Ammon's horn (tissue), 1 donor: ENCODE measurements at regions not wholly inside any gene's neighbourhood (a gene's known extent, or its start where the extent isn't known, plus 50 kb on each side); places are given as distances from the start of the nearest gene placed in this dataset.

Source experiments
- DNase-seq: peaks from one replicate; pipeline ENCODE4 v3.0.0-alpha.2; 2016; ENCODE audit warnings: low spot score

DNA sequence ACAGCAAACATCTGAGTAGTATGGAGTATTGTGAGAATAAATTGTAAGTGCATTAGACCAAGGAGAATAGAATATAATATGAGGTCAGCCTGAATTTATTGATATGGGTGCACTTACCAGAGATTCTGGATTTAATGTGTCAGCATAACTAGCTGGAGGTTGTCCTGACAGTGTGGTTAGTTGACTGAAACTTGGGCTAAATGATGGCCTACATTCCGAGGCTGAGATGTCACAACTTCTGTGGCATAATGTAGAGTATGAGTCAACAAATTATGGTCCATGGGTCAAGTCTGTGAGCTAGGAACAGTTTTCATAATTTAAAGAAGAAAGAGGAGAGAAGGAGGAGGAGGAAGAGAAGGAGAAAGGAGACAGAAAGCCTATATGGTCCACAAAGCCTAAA lies 127.6 kb downstream of the QPCT start:
- no peak for DNase-seq

DNA sequence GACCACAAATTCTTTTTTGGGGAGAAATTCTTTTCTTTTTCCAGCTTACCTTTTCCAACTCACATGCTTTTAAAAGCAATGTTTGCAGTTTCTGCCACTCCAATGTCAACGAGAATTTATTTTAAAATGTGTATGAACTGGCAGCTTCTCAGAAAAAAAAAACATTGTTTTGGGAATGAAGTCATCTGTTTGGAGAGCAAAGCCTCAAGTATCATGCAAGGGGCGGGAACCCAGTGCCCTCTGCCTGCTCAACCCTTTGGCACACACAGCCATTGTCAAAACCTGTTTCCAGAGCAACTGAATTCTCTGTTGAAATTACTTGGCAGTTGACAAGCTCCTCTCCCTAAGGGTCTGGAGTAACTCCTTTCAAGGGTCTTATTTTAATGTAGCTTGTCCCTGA lies 128.5 kb downstream of the QPCT start:
- DNase-seq: no peak

DNA sequence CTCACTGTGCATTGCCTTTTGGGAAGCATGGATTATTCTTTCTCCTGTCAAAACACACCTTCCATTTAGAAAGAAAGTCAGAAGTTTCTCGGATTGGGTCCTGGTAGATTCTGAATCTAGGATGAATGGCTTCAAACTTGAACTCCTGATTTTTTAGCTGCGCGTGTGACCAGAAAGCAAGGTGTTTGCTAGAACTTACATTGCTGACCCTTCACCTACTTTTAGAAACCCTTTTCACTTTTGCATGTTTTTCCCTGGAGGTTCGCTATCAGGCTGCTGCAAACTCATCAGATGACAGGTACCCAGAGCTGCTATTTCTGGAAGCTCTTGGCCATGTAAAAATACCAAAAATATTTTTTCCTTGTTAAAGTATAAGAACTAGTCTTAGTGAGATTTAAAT lies 132.0 kb downstream of the QPCT start:
- no peak for DNase-seq

DNA sequence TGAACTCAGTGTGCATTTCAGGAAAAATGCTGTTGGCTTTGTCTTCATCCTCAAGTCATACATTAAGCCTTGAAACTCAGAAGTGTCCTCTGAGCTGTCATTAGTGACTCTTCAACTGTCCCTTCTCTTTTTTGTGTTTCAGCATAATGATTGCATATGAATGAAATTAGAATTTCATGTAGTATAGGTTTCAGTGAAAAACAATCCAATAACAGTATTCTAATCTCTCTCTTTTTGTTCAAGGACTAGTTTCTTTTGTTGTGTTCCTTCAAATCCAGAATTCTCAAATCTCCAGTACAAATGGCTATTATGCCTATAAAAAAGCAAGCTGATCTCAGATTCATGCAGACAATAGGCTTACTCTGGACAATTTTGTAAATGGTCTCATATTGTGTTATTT lies 133.5 kb downstream of the QPCT start:
- DNase-seq: no peak

DNA sequence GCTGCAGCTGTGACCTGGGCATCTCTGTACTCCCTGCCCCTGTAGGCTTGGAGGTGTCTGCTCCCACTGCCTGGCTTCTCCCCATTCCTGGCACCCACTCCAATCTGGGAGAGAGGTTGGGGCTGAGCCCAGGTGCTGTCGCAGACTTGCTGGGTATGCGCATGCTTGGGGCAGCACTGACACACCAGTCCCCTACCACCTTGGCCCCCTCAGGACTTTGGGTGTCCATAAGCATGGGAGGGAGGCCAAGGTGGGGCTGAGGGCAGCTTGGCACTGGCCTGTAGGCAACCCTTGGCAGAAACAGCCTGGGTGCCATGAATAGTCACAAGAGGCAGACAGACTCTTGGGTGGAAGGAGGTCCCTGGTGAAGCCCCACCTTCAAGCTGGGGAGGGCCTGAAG lies 136.8 kb downstream of the QPCT start:
- DNase-seq: no peak

DNA sequence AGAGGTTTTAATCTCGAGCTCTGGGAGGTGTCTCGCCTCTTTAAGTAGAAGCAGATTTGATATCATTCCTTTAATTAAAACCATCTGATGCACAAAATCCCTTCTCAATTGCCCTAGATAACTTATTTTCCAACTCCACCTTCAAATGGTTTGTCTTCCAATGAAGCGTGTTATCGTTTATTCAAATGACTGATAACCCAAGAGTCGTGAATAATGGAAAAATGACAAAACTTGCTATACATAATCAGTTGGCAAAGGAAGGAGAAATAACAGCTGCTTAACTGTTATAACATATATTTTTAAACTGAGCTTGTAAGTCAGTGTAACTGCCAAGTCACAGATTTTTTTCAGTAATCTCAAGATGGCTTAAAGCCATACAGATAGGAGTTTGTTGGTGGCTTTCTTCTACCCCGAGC lies 144.6 kb downstream of the QPCT start:
- no peak for DNase-seq

DNA sequence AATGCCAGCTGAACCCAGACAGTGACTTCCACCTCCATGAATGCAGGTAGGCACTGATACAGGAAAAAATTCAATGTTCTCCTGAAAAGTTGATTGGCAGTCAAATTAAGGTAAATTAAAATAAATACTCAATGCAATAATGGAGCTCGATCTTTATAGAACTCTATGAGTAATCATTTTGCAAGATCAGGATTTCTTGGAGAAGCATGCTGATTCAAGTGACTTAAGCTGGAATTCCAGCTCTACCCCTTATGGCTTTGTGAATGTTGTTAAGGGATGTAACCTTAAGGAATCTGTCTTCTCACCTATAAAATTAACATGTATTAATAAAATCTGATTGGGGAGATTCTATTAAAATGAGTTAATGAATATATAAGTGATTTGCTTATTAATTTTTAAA lies 145.1 kb downstream of the QPCT start:
- DNase-seq: no peak

DNA sequence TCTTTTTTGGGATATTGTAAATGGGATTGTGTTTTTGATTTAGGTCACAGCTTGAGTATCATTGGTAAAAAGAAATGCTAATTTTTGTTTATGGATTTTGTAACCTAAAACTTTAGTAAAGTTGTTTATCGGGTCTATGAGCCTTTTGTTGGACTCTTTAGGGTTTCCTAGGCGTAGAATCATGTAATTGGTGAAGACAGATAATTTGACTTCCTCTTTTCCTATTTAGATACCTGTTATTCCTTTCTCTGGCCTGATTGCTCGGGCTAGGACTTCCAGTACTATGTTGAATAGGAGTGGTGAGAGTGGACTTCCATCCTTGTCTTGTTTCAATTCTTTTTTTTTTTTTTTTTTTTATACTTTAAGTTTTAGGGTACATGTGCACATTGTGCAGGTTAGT lies 149.0 kb downstream of the QPCT start:
- no peak for DNase-seq

DNA sequence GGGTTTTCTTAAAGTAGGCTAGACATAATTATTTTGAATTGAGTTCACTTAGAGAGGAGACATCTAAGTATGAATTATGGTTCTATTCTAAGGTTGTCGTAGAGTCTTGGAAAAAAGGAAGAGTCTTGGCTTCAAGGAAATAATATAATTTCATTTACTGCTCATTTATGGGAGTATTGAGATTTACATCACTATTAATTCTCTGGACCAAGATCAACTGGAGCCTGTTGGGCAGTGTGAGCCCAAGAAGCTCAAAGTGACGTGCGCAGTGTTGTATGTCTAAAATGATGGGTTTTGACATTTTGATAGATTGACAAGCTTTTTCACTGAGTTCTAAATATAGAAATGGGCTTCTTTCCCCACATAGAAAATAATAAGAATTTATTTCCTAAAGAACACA lies 154.7 kb downstream of the QPCT start:
- no peak for DNase-seq

DNA sequence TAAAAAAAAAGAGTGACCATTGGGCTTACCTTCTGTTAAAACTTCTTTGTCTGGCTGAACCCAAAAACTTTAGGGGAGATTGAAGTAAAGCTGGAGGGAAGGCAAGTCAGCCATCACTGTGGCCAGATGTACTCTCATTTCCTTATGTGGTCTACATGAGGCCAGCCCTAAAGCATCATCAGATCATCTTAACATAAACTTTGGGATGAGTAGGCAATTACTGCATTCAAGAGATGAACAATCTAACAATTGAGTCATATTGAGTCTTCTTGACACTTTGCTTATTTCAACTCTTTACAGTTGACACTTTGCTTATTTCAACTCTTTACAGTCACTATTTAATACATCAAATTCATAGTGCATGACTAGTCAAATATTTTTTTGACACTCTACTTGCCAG lies 155.6 kb downstream of the QPCT start:
- DNase-seq: no peak

DNA sequence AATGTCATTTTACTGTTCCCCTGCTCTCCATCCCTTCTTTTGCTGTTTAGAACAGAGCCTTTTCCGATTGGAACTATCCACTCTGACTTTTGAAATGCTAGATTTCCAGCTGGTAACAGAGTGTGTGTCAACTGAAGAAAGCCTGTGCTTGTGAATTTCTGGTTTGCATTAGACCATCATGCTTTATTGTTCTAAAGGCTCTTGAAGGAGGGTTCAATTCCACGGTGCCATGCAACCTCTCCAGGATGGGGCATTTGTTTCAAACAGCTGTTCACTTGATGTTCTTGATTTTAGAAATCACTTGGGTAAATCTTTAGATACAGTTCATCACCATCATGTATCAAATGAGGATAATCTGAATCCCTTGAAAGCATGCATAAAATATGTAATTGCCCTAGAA lies 156.7 kb downstream of the QPCT start:
- no peak for DNase-seq

DNA sequence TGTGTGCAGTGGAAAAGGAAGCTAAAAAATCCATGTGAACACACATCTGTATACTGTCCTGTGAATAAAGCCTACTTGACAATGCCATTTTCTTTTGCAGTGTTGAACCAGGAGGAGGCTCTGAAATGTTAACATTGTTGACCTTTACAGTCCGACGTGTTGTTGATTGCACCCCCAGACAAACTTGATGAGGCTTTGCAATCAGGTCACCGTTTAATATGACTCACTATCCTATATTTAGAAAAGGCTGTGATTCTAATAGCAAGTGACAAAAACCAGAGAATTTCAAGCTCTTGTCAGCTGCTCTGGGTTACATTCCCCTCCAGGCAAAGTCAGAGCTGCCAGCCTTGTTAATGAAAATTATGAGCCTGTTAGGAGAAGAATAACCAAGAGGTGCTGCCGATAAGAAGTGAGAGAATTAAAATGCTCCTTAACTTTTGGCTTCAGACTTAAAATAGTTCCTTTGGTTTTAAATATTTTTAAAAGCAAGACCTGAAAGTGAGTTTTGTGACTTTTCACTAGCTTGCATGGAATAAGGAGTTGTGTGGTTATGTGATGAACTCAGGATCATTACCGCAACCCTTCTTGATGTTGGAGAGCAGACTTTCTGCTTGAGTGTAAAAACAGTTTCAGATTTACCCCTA lies 162.1 kb downstream of the QPCT start:
- no peak for DNase-seq

DNA sequence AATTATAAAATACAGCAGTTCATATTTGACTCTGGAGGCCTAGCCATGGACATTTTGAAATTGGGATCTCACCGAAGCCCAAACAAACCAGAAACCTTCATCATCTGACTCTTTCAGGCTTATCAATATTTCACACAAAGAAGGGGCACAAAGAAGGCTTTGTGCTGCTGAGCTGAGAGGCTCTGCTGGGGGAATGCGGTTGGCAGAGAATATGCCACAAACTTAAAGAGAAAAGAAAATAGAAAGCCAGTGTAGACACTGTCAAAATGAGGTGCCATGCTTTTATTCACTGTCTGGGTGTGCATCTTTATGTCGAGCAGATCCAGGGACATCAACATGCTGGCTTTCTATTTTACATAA lies 162.6 kb downstream of the QPCT start:
- DNase-seq: no peak

DNA sequence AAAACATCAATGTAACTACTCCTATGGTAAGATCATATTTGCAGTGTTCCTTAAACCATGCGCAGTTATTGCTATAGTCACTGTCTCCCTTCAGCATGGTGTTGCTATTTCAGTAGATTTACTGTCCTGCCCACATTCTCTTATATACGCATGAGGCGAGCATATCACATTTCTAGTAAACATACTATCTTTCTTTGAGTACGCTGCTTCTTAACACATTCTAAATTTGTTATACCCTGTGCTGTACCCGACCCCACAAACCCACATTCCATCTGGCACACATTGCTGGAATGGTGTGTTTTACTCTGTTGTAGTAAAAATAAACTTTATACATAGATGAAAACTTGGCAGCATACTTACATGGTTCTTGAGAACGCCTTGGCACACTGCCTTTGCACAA lies 163.3 kb downstream of the QPCT start:
- DNase-seq: peak; percentile 14

DNA sequence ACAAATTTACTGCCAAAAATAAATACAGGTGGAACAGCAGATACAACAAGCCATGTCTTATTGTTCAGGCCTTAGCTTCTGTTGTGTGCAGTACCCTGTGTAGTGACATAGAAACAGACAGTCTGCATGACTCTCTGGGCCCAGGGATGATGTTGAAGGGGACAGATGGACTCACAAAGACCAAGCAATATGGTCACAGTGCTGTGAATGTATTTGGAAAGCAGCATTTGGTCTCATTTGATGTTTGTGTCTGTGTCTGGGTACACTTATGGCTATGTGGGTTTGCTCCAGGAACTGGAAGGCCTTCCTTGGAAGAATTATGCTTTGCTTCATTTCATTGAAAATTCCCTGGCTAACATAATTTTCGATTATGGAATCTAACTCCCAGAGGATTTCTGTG lies 158.5 kb downstream of the CDC42EP3 start:
- peak; percentile 35 for DNase-seq

DNA sequence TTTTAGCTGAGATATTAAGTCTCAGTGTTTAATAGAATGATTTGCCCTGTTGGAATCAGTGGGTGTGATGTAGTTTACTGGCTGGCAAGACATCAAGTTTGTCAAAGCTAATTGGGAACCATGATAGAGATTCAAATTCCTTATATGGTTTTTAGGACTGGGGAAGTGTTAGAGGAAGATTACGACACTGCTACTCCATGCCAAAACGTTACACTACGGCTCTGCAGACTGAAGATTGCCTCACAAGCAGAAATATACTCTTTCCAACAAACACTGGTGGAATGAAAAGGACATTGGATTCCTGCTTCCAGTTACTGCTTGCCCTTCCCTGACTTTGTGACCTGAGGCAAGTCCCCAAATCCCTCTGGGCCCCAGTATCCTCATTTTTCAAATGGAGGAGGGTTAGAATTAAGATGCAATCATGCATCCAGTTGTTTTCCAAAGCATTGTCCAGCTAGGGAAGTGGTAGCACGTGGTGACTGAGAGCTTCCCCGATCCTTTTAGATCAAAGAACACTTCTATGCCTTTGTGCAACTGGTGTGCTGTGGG lies 147.6 kb downstream of the CDC42EP3 start:
- DNase-seq: peak; percentile 80

DNA sequence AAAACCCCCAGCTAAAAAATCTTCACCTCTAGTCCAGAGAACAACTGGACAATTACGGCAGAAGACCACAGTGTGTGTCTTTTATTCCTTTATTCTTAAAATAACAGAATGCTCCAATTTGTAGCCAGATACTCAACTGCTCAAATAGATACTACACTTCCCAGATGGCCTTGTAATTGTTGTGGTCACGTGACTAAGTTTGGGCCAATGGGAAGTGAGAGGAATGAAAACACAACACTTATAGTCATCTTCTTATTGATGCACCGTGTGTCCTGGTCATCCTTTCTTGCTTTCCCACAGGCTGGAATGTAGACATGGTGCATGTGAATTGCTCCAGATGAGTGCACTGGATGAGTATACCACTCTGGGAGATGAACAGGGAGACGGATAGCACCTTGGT lies 145.1 kb downstream of the CDC42EP3 start:
- DNase-seq: no peak

DNA sequence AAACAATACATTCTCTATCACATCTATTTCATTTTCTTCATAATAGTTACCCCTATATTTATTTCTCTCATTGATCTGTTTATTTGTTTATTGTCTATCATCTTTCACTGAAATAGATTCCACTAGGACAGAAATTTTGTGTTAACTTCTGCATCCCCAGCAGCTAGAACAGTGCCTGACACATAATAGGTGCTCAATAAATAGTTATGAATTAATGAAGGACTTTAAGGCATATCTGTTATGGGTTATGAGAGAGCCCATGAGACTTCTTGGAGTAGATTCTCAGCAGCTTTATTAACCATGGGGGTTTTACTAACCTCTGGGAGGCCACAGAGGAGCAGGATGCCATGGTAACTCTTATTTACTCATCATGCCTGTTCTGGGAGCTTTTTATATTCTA lies 144.6 kb downstream of the CDC42EP3 start:
- no peak for DNase-seq

DNA sequence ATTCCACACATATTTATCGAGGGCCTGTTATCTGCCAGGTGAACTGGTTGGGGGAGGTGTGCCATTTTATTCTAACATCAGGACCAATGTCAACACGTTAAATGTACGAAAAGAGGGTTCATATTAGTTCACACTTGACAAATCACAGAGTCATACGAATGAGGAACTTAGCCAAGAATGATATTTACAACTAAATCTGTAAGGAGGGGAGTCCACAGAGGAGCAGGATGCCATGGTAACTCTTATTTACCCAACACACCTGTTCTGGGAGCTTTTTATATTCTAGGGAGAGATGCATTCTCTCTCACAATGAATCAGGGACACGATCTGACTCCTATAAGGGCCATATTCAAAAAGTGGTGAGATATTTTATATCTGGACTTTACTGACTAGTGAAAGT lies 144.1 kb downstream of the CDC42EP3 start:
- no peak for DNase-seq

DNA sequence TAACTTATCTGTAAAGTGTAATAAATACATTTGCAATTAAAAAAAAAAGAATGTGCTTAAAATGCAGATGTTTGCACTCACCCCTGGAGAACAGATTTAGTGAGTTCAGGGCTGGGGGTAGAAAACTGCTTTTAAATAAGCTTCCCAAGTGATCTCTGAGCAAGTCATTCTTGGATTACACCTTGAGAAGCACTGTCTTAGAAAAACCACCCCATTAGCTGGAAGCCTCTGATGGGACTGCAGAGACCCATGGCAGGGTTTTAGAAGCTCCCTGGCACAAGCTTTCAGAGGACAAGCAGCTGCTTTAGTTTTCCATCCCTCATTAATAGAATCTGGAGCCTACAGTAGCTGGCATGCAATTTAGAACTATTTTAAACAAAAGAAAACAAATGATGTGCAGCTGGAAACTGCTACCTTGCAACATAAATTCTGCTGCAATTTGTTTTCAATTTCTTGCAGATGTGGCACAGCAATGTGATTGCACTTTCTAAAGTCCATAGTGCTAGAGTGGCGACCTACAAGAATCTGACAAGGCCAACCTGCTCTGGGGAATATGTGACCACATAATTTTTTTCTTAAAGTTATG lies 141.5 kb downstream of the CDC42EP3 start:
- DNase-seq: no peak

DNA sequence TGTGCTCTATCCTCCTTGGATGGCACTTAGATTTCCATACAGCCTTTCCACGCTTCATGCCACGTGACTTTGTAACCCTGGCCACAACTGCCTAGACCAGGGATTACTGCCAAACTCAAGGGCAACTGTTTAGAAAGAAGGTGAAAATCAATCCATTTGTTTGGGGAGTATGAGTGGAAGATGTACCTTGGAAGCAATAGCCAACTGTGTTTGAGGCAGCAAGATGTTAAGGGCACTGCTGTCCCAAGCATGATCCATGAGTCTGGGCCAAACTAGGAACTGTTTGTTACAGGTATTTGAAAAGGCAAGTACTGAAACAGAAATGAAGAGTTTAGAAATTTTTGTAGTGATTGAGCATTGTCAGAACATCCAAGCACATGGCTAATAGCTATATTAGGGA lies 138.9 kb downstream of the CDC42EP3 start:
- no peak for DNase-seq

DNA sequence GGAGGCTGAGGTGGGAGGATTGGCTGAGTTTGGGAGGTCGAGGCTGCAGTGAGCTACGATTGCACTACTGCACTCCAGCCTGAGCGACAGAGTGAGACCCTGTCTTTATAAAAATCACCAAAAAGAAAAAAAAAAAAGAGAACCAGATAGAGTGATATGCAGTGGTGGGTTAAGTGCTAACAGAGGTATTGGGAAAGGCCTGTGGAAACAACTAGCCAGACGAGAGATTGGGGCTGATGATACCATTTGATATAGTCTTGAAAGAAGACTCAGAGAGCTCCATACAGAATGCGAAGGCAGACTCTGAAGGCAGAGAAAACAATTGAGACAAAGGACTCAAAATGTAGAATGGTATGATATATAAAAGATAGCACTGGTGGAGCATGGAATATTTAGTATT lies 134.1 kb downstream of the CDC42EP3 start:
- DNase-seq: no peak

DNA sequence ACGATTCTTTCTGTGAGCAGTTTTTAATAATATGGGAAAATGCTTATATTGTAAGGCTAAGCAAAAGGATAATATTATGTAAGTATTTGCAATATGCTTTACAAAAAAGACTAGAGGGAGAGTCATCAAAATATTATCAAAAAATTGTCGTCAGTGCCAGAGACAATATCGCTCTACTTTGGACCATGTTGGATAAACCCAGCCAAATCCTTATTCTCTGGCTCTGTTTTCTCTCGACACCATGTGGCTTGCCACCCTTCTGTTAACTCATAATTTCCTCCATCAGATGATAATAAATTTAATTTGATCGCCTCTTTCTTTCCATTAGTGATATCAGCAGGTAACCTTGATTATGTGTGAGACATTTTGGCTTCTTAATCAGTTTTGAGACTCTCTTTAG lies 129.9 kb downstream of the CDC42EP3 start:
- DNase-seq: no peak

DNA sequence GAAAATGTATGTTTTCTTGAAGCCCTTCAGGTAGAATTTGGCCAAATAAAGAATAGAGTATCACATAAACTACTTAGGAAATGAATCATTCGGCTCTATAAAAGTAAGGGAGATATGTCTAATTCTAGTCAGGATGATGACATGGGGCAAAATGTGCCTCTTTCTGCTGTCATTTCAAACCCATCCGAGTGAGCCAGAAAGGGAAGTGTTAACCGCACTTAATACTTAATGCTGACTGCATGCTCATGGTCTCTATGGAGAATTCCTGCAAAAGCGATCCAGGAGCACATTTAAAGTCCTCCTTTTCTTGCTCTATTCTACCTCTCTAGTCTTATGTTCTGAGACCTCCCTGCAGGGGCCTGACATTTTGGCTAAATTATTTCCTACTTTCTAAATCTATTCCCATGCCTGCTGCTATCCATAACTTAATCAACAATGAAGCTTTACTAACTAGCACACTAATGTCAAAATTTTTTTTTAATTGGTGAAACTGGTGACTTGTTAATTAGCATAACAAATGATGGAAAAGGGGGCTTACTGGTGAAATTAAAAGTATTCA lies 127.4 kb downstream of the CDC42EP3 start:
- DNase-seq: no peak
